Occipital lobe (tissue), 1 donor: ENCODE measurements at regions not wholly inside any gene's neighbourhood (a gene's known extent, or its start where the extent isn't known, plus 50 kb on each side); places are given as distances from the start of the nearest gene placed in this dataset.

Experiments
- DNase-seq: peaks from one replicate; lab custom pipeline; 2025; lab: John Stamatoyannopoulos, UW

DNA sequence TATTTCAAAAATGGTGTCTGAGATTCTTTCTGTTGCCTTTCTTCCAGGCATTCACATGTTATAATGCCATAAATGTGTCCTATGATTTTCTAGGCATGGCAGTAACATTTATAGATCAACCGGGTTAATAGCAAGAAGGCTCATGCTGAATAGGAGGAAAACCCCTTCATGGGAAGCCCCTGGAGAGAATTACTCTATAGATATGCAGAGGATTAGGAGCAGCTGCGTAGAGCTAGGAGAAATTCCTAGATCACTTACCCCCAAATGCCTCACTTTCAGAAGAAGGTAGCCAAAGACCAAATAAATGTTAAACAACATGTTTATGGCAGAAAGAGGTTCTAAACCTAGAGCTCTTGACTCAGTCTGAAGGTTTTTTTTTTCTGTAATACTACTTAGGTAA, 153.4 kb upstream of the CTNNA2 start:
- DNase-seq: no peak

DNA sequence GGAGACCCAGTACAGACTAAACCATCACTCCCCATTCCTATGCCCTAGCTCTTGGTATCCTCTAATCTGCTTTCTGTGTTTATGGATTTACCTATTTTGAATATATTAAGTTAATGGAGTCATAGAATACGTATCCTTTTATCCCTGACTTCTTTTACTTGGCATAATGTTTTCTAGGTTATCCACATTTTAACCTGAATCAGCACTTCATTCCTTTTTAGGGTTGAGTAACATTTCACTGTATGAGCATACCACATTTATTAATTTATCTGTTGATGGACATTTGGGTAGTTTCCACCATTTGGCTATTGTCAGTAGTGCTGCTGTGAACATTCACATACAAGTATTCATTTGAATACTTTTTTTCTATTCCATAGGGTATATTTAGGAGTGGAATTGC, 157.3 kb upstream of the CTNNA2 start:
- DNase-seq: no peak

DNA sequence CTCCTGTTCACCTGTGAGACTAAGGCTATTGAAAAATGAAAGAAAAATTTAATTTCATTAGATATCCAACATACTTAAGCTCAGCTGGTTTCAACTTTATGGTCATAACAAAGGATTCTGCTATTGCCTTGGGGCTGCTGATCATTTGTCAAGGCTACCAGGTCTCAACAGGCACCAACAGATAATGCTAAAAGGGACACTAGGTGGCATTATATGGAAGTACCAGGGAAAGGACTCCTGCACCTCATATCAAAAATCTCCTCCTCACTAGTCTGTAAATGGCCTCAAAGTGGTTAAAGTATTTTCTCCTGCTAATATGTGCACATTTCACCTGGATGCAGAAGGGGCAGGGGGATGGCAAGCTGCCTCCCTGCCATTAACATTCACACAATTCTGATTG, 167.9 kb upstream of the REG3A start:
- no peak for DNase-seq

DNA sequence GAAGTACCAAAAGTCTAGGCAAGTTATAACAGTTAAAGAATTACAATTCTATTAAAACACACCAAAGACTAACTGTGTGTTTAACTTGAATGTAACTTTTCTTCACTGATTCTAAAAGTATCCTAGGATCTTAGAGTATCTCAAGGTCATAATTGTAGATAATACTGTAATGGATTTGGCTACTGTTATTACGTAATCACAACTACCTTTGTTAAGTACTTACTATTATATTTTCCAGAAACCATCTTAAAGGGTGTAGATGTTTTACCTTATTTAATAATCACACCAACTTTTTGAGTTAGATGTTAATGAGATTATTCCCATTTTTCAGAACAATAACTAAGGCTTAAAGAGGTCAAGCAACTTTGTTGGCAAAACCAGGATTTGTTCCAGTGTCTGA, 161.3 kb upstream of the REG3A start:
- no peak for DNase-seq

DNA sequence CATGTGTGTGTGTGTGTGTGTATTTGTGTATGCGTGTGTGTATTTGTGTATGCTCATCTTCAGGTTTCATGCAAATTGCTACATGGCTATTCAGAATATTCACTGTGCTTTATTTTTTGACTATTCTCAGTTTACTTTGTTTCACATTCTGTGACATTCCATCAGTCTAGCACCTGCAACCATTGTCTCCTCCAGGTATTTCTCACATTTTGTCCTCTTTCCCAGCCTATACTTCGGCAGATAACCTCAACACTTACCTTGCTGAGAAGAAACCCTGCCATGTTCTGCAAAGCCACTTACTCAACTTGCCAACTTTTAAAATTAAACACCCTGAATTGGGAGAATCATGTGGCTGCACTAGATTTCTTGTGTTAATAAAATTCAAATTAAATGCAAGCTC, 135.4 kb upstream of the REG3A start:
- DNase-seq: no peak

DNA sequence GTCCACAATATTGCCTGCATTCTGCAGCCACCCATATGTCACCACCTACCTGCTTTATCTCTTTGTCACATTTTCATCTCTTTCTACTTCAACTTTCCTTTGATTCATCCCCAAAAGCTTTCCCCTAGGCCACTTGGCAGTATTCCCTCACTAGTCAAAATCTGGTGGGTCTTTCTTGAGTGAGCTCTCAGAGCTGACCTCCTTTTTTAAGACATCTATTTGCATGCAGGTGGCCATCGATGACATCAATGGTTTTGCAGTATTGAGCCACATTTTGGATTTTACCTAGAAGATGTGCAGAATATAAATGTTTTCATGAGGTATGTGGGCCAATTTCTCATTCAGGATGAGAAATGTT, 133.4 kb upstream of the REG3A start:
- no peak for DNase-seq

DNA sequence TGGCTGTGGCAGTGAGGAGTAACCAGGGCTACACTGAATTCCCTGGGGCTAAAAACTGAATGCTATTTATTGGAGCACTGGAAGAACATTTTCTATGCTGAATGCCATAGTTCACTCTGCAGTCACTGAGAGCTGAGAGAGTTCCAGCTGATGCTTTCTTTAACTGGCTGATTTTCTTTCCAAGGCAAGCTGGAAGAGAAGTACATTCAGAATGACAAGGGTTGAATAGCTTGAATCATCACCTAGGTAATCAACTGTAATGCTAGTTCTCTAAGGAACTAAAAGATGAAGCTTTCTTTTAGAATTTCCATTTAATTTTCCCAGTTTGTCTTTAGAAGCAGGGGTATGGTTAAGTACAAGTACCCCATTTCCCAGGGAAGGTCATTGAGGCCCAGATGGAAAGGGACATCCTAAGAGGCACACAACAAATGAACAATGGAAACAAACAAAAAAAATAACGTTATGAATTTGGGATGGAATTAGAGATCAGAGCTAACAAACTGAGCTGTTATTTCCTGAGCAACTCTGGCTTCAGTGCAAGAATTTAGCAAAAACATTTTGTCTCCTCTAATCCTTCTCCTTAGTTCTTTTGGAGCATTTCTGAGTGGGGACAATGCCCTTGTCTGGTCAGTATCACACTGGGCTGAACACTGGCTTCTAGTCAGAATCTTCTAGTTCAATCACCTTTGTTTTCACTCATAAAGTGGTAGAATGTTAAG, 132.8 kb upstream of the REG3A start:
- DNase-seq: no peak

DNA sequence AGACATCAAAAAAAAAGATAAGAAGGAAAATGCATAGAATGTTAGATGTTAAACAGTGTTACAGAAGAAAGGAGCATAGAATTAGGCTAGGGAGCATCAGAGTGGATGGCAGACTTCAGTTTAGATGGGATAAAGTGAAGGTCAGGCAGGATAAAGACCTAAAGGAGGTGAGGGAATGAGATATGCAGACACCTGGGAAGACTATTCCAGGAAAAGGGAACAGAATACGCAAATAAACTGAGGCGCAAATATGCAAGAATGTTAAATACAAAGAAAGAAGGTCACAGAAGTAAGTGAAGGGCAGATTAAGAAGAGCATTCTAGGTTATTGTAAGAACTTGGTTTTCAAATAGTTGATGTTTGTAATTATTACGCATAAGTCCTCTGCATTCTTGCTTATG, 116.3 kb upstream of the REG3A start:
- no peak for DNase-seq

DNA sequence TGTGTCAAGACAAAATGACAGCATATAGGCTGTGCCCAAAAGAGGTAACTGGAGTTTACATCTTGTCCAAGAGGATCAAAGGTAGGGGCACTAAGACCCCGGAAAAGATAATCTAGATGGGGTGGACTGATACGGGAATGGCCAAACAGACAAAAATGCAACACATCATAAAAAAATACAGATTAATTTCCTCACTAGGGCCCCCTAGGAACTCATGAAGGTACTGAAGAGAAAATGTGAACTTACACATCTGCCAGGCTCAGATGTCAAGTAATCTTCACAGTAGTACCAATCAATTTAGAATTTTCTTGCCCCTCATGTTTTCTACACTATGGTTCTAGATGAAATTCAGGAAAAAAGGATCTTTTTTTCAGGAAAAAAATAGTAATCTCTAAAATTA, 115.6 kb upstream of the REG3A start:
- no peak for DNase-seq

DNA sequence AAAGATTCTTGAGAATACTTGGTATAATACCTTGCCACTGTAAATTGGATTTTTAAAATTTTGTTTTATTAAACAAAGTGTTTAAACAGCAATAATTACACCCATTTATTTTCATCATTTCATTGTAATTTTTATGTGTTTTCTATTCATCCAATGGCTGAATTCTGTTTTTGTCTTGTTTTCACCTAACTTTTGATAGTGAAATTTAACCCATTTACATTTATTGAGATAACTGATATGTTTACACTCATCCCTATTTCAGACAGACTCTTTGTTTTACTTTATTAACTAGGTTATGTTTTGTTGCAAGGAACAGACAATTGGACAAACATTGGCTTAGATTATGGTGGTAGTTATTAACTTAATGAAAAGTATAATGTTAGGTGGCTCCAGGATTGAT, 113.1 kb upstream of the REG3A start:
- DNase-seq: no peak

DNA sequence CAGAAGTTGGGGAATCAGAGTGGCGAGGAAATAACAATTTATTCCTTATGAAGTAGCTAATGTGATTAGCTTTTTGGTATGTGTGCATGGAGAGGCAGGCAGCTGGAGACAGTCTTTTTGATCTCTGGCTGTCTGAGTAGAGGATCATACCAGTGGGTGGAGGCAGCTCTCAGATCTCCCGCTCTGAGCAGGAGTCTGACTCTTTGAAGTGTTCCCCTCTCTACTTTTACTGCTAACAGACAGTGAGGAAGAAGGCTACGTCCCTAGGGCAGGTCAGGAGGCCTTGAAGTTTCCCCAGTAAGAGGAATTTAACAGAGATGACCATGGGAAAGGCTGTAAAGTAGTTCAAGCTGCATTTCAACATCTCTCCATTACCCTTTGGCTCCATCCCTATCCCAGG, 111.9 kb upstream of the REG3A start:
- DNase-seq: no peak

DNA sequence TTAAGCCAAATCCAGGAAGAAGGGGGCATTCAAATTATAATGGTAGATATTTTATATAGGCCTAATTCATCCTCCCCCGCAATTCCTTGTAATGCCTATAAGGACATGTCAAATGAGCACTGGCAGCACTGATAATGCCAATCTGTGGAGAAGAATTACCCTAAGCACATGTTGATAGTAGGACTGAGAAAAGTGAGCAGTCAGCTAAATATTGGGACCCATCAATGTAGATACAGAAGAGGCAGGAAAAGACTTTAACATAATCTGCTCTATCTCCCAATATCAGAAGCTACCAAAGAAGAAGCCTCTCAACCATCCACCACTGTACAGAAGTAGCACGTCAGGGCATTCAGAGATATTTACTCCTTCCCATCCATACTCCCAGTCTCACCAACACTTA, 101.3 kb upstream of the REG3A start:
- DNase-seq: no peak

DNA sequence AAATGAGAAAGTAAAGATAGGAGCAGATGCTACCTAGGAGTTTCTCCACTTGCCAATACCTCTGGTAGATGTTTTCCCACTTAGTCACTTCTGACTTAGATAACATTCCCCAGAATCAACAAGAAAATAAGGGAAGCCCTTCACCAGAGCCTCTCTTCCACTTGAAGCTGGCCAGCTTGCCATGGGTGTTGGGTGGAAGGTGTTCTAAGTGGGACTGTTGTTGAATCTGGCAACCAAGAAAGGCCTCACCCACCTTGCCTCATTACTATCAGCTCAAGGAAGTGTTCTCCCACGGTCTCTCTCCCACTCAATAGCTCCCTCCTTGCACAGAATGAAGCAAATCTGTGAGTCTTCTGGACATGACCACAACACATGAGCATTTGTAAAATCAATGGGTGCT, 100.4 kb upstream of the REG3A start:
- no peak for DNase-seq

DNA sequence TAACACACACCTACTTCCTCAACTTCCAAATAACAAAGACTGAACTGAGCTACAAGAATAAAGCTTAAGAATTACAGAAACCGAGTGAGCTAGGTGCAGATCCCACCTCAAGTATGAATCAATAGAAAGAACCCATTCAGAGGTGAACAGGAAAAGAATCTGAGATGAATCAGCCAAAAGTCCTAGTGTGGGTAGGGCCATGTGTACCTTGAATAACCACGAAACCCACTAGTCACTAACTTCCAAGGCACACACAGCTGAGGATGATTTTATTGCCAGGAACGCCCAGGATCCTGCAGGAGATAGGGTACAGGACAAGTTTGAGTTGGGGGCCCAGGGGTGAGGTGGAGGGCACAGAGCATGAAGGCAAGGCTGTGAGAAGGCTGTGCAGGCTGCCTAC, 99.7 kb upstream of the REG3A start:
- DNase-seq: no peak

DNA sequence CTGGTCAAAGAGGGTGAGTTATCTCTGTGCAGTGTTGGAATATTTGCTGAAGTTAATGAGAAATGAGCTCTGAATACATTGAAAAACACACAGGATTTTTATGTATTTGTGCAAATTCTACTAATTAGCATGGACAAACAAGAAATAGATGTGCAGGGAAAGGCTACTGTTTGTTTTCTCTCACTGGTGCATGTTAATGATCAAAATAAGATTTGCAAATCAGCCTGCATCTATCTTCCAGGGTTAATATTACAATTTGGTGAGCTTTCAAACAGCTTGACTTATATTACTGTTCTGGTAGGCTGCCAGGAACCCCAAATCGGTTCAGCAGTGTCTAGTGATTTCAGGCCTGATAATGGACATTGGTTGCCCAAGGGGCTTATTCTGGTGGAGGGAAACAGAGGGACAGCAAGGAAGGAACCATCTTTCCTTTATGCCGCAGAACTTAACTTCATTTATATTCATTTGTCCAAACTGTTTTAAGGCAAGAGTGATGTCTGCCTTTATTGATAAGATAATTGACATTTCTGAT, 93.8 kb upstream of the REG3A start:
- no peak for DNase-seq

DNA sequence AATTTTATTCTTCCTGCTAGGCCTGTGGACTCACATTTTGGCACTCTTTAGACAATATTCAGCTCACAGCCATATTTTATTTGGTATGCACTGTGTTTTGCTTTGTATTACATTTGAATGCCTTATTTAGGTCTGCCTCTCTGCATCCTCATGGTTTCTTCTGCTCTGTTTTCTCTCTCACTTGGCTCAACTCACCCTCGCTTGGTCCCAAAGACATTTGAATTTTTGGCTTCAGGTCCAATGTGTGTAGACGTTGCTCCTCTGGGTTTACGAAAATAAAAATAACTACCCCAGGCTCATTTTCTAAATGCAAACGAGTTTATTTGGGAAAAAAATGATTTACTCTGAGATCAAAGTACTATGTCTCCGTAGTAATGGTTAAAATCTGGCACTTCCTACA, 91.1 kb upstream of the REG3A start:
- no peak for DNase-seq

DNA sequence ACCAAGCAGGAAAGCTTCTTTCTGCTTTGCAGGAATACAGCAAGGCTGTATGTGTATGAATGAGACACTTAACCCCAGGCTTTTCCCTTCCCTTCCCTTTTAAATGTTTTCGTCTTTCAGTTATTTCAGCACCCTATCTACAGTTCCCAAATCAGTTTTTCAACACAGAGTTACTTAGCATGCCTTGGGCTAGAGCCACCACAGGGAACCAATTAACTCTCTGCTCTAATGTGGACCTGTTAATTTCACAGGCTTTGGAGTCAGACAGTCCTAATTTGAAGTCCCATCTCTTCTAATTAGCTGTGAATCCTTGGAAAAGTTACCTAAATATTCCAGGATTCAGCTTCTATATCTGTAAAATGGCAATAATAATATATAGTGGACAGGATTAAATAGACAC, 89.2 kb upstream of the REG3A start:
- no peak for DNase-seq

DNA sequence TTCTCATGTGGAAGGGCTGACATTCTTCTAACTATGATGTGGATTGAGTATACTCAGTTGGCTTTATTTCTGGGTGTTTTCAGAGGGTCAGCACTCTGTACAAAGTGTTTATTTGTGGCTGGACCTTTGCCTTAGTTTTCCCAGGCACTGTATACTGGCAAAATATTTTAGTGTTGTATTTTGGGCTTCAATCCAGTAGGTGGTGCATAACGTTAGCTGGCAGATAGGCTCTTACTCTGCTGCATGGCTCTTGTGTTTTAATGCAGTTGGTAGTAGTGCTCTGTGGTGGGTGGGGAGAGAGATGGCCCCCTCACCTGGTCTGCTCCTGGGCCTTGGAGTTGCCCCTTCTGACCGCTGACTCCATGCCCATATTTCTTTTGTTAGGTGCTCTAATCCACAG, 75.6 kb upstream of the REG3A start:
- no peak for DNase-seq

DNA sequence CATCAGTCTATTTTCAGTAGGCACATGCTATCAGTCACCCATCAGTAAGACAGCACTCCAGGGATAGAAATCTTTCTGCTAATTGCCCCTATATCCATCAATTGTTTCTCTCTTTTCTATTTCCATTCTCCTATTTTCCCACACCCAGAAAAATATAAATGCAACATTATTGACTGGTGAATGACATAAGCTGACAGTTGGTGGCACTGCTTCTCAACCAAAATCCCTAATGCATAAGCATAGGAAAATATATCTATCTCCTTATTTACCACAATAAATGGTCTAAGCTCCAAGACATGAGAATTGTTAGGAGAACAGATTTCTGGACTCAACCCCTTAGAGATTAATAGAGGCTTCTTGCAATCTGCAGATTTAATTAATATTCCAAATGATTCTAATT, 64.0 kb upstream of the REG3A start:
- DNase-seq: no peak

DNA sequence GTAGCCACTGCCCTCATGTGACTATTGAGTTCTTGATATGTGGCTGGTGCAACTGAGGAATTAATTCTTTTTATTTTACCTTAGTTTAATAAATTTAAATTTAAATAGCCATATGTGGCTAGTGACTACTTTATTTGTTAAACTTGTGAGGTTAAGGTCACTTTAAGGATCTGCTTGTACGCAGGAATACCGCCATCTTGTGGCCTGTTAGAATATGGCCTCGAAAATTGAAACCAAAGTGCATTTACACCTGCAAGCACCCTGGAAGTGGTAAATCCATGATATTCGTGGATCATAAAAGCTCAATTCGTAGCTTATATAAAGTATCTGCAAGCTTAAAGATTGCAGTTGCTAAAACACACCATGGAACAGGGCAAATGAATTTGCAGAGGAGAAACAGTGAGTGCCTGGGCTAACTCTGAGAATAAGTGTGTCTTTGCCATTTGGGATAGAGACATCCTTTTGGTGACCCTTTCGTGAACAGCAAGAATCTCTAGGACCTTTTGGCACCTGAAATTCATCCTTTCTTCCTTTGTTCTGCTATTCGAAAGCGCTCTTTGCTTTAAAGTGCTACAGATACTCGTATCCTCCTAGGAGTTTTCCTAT, 59.9 kb upstream of the REG3A start:
- DNase-seq: peak; percentile 10

DNA sequence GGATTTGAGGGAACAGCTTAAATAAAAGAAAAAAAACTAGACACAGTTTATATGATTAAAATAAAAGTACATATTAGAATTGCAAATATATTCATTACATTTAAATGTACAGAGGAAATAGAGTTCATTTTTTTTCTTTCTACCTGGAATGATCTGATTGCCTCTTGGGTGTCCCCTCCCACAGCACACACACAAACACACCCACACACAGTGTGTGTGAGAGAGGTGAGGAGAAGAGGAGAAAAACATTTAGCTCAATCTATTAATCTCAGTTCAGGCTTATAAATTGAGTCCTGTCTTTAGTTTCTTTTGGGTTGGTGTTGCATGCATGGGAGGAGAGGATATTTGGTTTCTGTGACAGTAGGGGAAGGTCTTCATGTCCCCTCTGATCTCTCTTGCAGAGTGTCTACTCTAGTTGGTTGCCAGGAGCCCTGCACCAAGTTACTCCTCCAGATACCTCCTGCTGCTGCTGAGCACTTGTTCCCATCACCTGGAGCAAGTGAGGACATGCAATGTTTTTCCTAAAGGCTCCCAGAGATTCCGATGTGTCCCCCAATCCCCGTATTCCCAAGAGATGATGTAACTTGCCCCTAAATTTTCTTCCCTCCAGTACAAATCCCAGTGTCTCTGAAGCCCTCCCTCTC, 50.8 kb upstream of the REG3A start:
- no peak for DNase-seq
